ENCODE measurements at regions not wholly inside any gene's neighbourhood (a gene's known extent, or its start where the extent isn't known, plus 50 kb on each side); places are given as distances from the start of the nearest gene placed in this dataset.

DNA sequence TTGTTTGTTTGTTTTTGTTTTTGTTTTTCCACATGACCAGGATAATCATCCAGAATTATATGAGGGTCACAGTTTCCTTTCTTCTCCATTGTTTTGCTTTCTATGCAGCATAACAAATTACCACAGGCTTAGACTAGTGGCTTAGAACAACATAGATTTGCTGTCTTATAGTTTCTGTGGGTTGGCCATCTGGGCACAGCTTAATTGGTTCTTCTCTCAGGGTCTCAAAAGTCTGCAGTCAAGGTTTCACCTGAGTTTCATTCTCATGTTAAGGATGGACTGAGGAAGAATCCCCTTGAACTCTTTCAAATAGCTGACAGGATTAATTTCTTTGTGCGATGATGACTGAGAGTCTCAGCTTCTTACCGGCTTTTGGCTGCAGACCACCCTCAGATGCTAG is 559.8 kb downstream of the PRDM9 start:
- TF ChIP-seq, protein P1, sequence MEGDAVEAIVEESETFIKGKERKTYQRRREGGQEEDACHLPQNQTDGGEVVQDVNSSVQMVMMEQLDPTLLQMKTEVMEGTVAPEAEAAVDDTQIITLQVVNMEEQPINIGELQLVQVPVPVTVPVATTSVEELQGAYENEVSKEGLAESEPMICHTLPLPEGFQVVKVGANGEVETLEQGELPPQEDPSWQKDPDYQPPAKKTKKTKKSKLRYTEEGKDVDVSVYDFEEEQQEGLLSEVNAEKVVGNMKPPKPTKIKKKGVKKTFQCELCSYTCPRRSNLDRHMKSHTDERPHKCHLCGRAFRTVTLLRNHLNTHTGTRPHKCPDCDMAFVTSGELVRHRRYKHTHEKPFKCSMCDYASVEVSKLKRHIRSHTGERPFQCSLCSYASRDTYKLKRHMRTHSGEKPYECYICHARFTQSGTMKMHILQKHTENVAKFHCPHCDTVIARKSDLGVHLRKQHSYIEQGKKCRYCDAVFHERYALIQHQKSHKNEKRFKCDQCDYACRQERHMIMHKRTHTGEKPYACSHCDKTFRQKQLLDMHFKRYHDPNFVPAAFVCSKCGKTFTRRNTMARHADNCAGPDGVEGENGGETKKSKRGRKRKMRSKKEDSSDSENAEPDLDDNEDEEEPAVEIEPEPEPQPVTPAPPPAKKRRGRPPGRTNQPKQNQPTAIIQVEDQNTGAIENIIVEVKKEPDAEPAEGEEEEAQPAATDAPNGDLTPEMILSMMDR (IDR thresholded peaks at IDR 0.05; ENCODE audit: low read depth, low read length, poor library complexity, severe bottlenecking), result no peak
- TF ChIP-seq EZH2phosphoT487 (IDR thresholded peaks at IDR 0.05; ENCODE audit: borderline replicate concordance, low read length), result no peak
